ENCODE measurements at regions not wholly inside any gene's neighbourhood (a gene's known extent, or its start where the extent isn't known, plus 50 kb on each side); places are given as distances from the start of the nearest gene placed in this dataset.

DNA sequence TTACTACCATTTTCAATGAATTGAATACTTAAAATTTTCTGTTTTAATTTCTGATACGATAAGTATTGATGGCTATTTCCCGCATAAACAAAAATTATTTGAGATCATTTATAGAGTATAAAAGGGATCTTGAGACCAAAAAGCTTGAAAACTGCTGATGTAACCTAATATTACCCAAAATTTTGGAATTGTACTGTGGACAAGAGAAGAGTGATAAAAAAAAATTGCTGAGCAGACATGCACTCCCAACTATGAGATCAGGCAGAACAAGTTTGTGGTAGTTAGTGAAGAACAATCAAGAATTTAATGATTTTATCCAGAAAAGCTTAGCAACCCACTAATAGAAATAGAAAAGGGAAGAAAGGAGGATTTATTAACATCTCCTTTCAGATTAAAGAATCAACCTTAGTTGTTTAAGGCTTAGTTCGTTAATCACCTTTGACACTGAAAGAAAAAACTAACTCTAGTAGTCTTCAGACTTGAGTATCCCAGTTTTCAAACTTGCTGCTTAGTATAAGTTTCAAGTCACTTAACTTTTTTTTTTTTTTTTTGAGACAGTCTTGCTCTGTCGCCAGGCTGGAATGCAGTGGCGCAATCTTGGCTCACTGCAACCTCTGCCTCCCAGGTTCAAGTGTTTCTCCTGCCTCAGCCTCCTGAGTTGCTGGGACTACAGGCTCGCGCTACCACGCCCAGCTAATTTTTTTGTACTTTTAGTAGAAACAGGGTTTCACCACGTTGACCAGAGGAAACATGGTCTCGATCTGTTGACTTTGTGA lies 50.6 kb upstream of the ZC3HAV1 start:
- H3K27me3 ChIP-seq, result no peaks in the 10 kb centered on the region
- H3K9me3 ChIP-seq, result no peaks in the 10 kb centered on the region
- H3K36me3 ChIP-seq, result no peaks in the 10 kb centered on the region
- DNase-seq, result peak; percentile 6
- H3K4me3 ChIP-seq, result no peak overlapping the region

DNA sequence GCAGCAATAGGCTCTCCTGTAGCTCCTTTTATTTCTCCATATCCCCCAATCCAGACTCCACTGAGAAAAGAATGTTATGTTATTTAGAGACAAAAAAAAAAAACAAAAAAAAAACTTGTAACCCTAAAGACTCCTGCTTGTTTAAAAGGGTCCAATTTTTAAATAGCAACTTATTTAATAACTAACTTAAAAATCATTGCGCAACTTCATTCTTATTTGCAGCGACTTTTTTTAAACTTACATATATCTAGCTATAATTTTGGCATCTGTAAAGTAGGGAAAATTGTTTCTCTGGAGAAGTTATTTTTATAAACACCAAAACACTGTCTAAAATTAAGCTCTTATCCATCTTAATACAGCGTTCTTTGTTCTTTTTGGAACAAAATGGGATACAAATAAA lies 59.0 kb upstream of the ZC3HAV1 start:
- DNase-seq, result no peak

DNA sequence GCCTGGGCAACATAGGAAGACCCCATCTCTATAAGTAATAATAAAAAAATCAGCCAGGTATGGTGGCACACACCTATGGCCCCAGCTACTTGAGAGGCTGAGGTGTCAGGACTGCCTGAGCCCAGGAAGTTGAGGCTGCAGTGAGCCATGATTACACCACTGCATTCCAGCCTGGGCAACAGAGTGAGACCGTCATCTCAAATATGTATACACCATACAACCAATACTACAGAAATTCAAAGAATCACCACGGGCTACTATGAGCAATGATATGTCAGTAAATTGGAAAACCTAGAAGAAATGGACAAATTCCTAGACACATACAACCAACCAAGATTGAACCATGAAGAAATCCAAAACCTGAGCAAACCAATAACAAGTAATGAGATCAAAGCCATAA lies 60.3 kb upstream of the ZC3HAV1 start:
- DNase-seq, result no peak
- no peaks in the 10 kb centered on the region for H3K27me3 ChIP-seq
- no peaks in the 10 kb centered on the region for H3K36me3 ChIP-seq
- H3K4me3 ChIP-seq, result no peak overlapping the region
- no peaks in the 10 kb centered on the region for H3K9me3 ChIP-seq

More for the DNA sequence above, 59.0 kb upstream of the ZC3HAV1 start:
- Histone ChIP-seq H3K27me3 (no peaks in the 10 kb centered on the region), H3K4me3 (no peak overlapping the region), H3K9me3 (no peaks in the 10 kb centered on the region), H3K36me3 (no peaks in the 10 kb centered on the region)

GRCh38 chr7:139172775-139173174 lies 58.3 kb upstream of the UBN2 start:
- no peak for DNase-seq
- Histone ChIP-seq H3K36me3 (no peaks in the 10 kb centered on the region), H3K4me3 (no peak overlapping the region), H3K9me3 (no peaks in the 10 kb centered on the region), H3K27me3 (no peaks in the 10 kb centered on the region)

GRCh38 chr7:139177696-139178095 lies 53.3 kb upstream of the UBN2 start:
- H3K27me3 ChIP-seq, result no peaks in the 10 kb centered on the region
- H3K9me3 ChIP-seq, result no peaks in the 10 kb centered on the region
- peaks cover 5% of the 10 kb centered on the region for H3K36me3 ChIP-seq
- no peak overlapping the region for H3K4me3 ChIP-seq
- DNase-seq, result no peak

DNA sequence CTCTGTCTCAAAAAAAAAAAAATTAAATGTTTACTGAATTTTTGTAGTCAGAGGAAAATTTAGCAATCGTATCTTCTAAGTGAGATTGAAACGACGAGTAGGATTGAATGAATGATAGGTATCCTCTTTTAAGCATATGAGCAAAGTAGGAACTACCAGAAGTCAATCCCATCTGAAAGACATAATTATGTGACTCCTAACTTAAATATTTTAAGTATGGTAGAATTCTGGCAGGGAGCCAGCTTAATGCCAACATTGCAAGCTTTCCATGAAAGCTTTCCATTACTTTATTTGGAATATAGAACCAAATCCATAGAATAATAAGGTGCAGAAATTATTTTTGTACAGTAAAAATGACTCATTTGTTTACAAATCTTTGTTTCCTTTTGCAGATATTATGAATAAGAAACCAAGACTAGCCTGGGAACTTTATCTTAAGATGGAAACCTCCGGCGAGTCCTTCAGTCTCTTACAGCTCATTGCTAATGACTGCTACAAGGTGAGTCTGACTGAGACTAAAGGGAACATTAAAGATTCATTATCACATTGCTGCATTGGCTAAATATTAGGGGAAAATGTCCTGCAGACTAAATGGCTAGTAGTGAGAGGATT lies 50.2 kb upstream of the UBN2 start:
- Histone ChIP-seq H3K36me3 (peaks cover 5% of the 10 kb centered on the region), H3K9me3 (no peaks in the 10 kb centered on the region), H3K27me3 (no peaks in the 10 kb centered on the region), H3K4me3 (no peak overlapping the region)
- no peak for DNase-seq
